GM12874 (cell line): ENCODE measurements at regions not wholly inside any gene's neighbourhood (a gene's known extent, or its start where the extent isn't known, plus 50 kb on each side); places are given as distances from the start of the nearest gene placed in this dataset.

Source experiments
- CTCF ChIP-seq: IDR thresholded peaks from 2 replicates; pipeline ENCODE4 v1.5.1; 2011; ENCODE audit warnings: low read depth, mild to moderate bottlenecking, control low read depth, low read length, moderate library complexity; ENCODE audit not compliant: insufficient read depth

GRCh38 chr2:219702796-219703545 lies 75.5 kb downstream of the SLC4A3 start:
- no peak for TF ChIP-seq CTCF

GRCh38 chr2:219704878-219705277 lies 77.4 kb downstream of the SLC4A3 start:
- no peak for TF ChIP-seq CTCF

- no peak for TF ChIP-seq CTCF
These were observed 79.4 kb downstream of the SLC4A3 start for GRCh38 chr2:219706823-219707281.

- no peak for TF ChIP-seq CTCF
These were observed 80.3 kb downstream of the SLC4A3 start for GRCh38 chr2:219707496-219708285.

- TF ChIP-seq CTCF = no peak
These were observed 81.9 kb downstream of the SLC4A3 start for GRCh38 chr2:219709331-219709761.

- TF ChIP-seq CTCF = no peak
These were observed 85.7 kb downstream of the SLC4A3 start for GRCh38 chr2:219713110-219713509.

- TF ChIP-seq CTCF = no peak
These were observed 87.4 kb downstream of the SLC4A3 start for GRCh38 chr2:219714681-219715400.
